K562 (cell line): ENCODE measurements at regions not wholly inside any gene's neighbourhood (a gene's known extent, or its start where the extent isn't known, plus 50 kb on each side); places are given as distances from the start of the nearest gene placed in this dataset.

Experiments
- ATAC-seq: fragments of 200-7000 bp; cut with Tn5 transposase; 3 replicates; pipeline ENCODE4 v1.9.1; 2020; ENCODE audit warnings: moderate library complexity
- BruUV-seq: library from RNA; stranded (reverse); fragments of 400-500 nt; replicated peaks from 2 replicates; lab custom pipeline; 2021; lab: Mats Ljungman, UMichigan
- CTCF ChIA-PET: fragments of 300-600 bp; formaldehyde crosslinking; extraction: SDS; loops from one replicate; lab custom pipeline; 2021; ENCODE audit warnings: low intra/inter-chr PET ratio; lab: Yijun Ruan, JAX
- POLR2A ChIA-PET: fragments of 300-600, 350-650 bp; sonication (Branson Sonifier 250); formaldehyde crosslinking; extraction: SDS; loops from one replicate; lab custom pipeline; 2021; ENCODE audit warnings: antibody characterized with exemption, inconsistent platforms; lab: Yijun Ruan, JAX
- DNase-seq, 4 experiments: peaks; one replicate each; pipeline versions ENCODE4 v3.0.0 to v3.0.0-alpha.2; 2011 to 2018; ENCODE audit warnings: low spot score in 3 of 4, mixed read lengths in 3 of 4; ENCODE audit errors: extremely low read depth in 1 of 4
- FAIRE-seq: peaks from 2 replicates; lab custom pipeline; 2011; peaks lifted over from hg19 to GRCh38; lab: Jason Lieb, UNC
- H2AFZ ChIP-seq: 2 replicates; pipeline ENCODE4 v1.6.0; 2011; ENCODE audit warnings: low read depth, low read length, control low read depth, inconsistent platforms
- H3K27ac ChIP-seq: fragments of 200-600 bp; 3 replicates; pipeline ENCODE4 v1.8.0; 2011; ENCODE audit warnings: low read depth, mild to moderate bottlenecking, control low read depth, inconsistent platforms, low read length, moderate library complexity, mixed read lengths; ENCODE audit errors: extremely low read depth
- H3K27me3 ChIP-seq, 2 experiments: fragments of 300-600 bp in 1 of 2; 2 replicates in 1 of 2; 3 replicates in 1 of 2; pipeline versions ENCODE4 v1.6.0 to v1.8.0; 2011; ENCODE audit warnings: inconsistent platforms in 2 of 2, low read length in 2 of 2, mild to moderate bottlenecking in 1 of 2, mixed read lengths in 1 of 2, moderate library complexity in 1 of 2; ENCODE audit not compliant: control insufficient read depth in 2 of 2, insufficient read depth in 2 of 2
- H3K36me3 ChIP-seq: fragments of 300-600 bp; 3 replicates; pipeline ENCODE4 v1.8.0; 2011; ENCODE audit warnings: mild to moderate bottlenecking, low read length, inconsistent platforms; ENCODE audit not compliant: control insufficient read depth, insufficient read depth
- H3K4me1 ChIP-seq, 2 experiments: fragments of 200-600 bp in 1 of 2; replicated peaks in 1 of 2; 2 replicates in 1 of 2; 3 replicates in 1 of 2; pipeline versions ENCODE4 v1.5.1 to v1.8.0; 2011; ENCODE audit warnings: inconsistent platforms in 2 of 2, low read length in 2 of 2, mild to moderate bottlenecking in 1 of 2, mixed read lengths in 1 of 2, moderate library complexity in 1 of 2; ENCODE audit not compliant: control insufficient read depth in 2 of 2, insufficient read depth in 2 of 2
- H3K4me2 ChIP-seq: 2 replicates; pipeline ENCODE4 v1.6.1; 2011; ENCODE audit warnings: low read length, control low read depth, inconsistent platforms, mixed read lengths; ENCODE audit not compliant: insufficient read depth
- H3K4me3 ChIP-seq: fragments of 200-600 bp; sonication (generic), shearing (Covaris generic); 2 replicates; pipeline ENCODE4 v1.5.1; 2016; ENCODE audit warnings: control low read depth, inconsistent platforms
- H3K79me2 ChIP-seq: fragments of 200-600 bp; 3 replicates; pipeline ENCODE4 v1.8.0; 2011; ENCODE audit warnings: low read length, inconsistent platforms; ENCODE audit not compliant: control insufficient read depth, insufficient read depth
- H3K9ac ChIP-seq, 2 experiments: 2 replicates each; pipeline versions ENCODE4 v1.6.0 to v1.6.1; 2011; ENCODE audit warnings: low read depth in 2 of 2, low read length in 2 of 2, control low read depth in 1 of 2, inconsistent platforms in 1 of 2, mild to moderate bottlenecking in 1 of 2, mixed read lengths in 1 of 2; ENCODE audit not compliant: insufficient read depth in 1 of 2
- H3K9me1 ChIP-seq: one replicate; pipeline ENCODE4 v1.6.0; 2011; ENCODE audit warnings: inconsistent platforms, mild to moderate bottlenecking, low read length, moderate library complexity; ENCODE audit not compliant: control insufficient read depth, insufficient read depth
- H3K9me3 ChIP-seq: replicated peaks from 2 replicates; pipeline ENCODE4 v1.5.1; 2011; ENCODE audit warnings: low read depth, low read length, inconsistent platforms; ENCODE audit not compliant: control insufficient read depth, insufficient read depth
- H4K20me1 ChIP-seq: replicated peaks from 2 replicates; pipeline ENCODE4 v1.6.1; 2011; ENCODE audit warnings: low read length, inconsistent platforms, mixed read lengths; ENCODE audit not compliant: control insufficient read depth, insufficient read depth
- ARID3B ChIP-seq: fragments of 250-450 bp; sonication (Bioruptor Pico); IDR thresholded peaks from 2 replicates; pipeline ENCODE4 v1.4.0; 2020; ENCODE audit warnings: borderline replicate concordance
- E2F4 ChIP-seq: sonication (generic); formaldehyde crosslinking; IDR thresholded peaks from 2 replicates; pipeline ENCODE4 v1.8.0; 2022; ENCODE audit warnings: mild to moderate bottlenecking, low read depth, missing genetic modification reagents
- LEF1 ChIP-seq: fragments of 450-650 bp; IDR thresholded peaks from 2 replicates; pipeline ENCODE4 v1.6.1; 2016; ENCODE audit warnings: mild to moderate bottlenecking
- MCM3 ChIP-seq: fragments of 450-650 bp; IDR thresholded peaks from 2 replicates; pipeline ENCODE4 v1.6.1; 2016
- SIN3A ChIP-seq, 2 experiments: fragments of 150-350 bp in 1 of 2; IDR thresholded peaks; 2 replicates each; pipeline ENCODE4 v1.6.1; 2011 to 2016; ENCODE audit warnings: borderline replicate concordance in 2 of 2, low read depth in 2 of 2, low read length in 2 of 2, mild to moderate bottlenecking in 2 of 2, moderate library complexity in 2 of 2; ENCODE audit not compliant: control insufficient read depth in 1 of 2
- WGBS: fragments of 100-300 bp; shearing (Covaris generic); methylation state at CpG from one replicate; pipeline ENCODE4 v1.1.6; 2016; ENCODE audit warnings: low coverage, mixed read lengths; ENCODE audit not compliant: insufficient coverage; ENCODE audit errors: missing lambda C conversion rate; 5-methylcytosine and 5-hydroxymethylcytosine counted together
- in situ Hi-C: fragments of 300-500 bp; cut with MboI; formaldehyde crosslinking; loops from 4 replicates; pipeline ENCODE4 v1.15.0; 2018; ENCODE audit warnings: inconsistent platforms, mixed read lengths
- intact Hi-C: fragments of 100-400 bp; cut with micrococcal nuclease; formaldehyde crosslinking; loops from 2 replicates; pipeline ENCODE4 v1.14.2; 2022
- TF ChIP-seq, protein P1 (sequence below): fragments of 450-650 bp; formaldehyde crosslinking; IDR thresholded peaks from 2 replicates; pipeline ENCODE4 v1.4.0; 2020; ENCODE audit warnings: mild to moderate bottlenecking, mixed read lengths

DNA sequence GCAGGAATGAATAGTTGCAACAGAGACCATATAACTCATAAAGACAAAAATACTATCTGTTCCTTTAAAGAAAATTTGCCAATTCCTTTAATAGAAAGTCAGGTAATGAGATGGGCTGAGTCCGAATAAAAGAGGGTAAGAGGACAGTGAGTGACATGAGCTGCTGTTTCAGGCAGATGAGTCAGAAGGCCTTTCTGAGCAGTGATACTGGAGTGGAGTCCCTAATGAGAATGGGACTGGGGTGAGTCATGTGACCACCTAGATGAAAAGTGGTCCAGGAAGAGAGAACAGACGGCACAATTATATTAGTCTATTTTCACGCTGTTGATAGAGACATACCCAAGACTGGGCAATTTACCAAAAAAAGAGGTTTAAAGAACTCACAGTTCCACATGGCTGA is 393.7 kb downstream of the BCL11B start:
- Histone ChIP-seq H3K4me2 (no peak overlapping the region), H3K9ac (no peak overlapping the region), H3K36me3 (no peaks in the 10 kb centered on the region), H3K4me1 (no peaks in the 10 kb centered on the region), H3K27ac (no peak overlapping the region), H3K79me2 (no peaks in the 10 kb centered on the region), H4K20me1 (no peaks in the 10 kb centered on the region), H2AFZ (no peak overlapping the region), H3K9me1 (no peaks in the 10 kb centered on the region), H3K27me3 (no peaks in the 10 kb centered on the region), H3K4me3 (no peak overlapping the region), H3K9me3 (no peaks in the 10 kb centered on the region)
- intact Hi-C loops (no loop called here), in situ Hi-C loops (no loop called here)
- ATAC-seq (no peak), DNase-seq (no peak), FAIRE-seq (no peak)
- ChIA-PET POLR2A (no interaction called here), CTCF (no interaction called here)
- no peak for TF ChIP-seq E2F4 (CRISPR knock-in tag)
- no peak for TF ChIP-seq MCM3
- TF ChIP-seq ARID3B (CRISPR knock-in tag), result no peak
- TF ChIP-seq SIN3A (IDR thresholded peaks at IDR 0.05; ENCODE audit: borderline replicate concordance in 2 of 2, control insufficient read depth in 1 of 2, low read depth in 2 of 2, low read length in 2 of 2), result no peak
- TF ChIP-seq, protein P1, sequence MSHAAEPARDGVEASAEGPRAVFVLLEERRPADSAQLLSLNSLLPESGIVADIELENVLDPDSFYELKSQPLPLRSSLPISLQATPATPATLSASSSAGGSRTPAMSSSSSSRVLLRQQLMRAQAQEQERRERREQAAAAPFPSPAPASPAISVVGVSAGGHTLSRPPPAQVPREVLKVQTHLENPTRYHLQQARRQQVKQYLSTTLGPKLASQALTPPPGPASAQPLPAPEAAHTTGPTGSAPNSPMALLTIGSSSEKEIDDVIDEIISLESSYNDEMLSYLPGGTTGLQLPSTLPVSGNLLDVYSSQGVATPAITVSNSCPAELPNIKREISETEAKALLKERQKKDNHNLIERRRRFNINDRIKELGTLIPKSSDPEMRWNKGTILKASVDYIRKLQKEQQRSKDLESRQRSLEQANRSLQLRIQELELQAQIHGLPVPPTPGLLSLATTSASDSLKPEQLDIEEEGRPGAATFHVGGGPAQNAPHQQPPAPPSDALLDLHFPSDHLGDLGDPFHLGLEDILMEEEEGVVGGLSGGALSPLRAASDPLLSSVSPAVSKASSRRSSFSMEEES (CRISPR knock-in tag), result peak; percentile 27; the same call in 1 of the 2 replicates
- no peak for TF ChIP-seq LEF1
- 4% methylated on average over 3 of the region's 3 CpGs for WGBS
- no TSS peak for BruUV-seq
